WTC11 (cell line): ENCODE measurements at regions not wholly inside any gene's neighbourhood (a gene's known extent, or its start where the extent isn't known, plus 50 kb on each side); places are given as distances from the start of the nearest gene placed in this dataset.

Source experiments
- CTCF ChIP-seq: fragments of 200-600 bp; IDR thresholded peaks from 2 replicates; pipeline ENCODE4 v1.8.0; 2022; ENCODE audit warnings: antibody characterized with exemption
- JUN ChIP-seq: sonication (generic); formaldehyde crosslinking; IDR thresholded peaks from 2 replicates; pipeline ENCODE4 v1.8.0; 2023; ENCODE audit warnings: mild to moderate bottlenecking, missing genetic modification reagents
- TP53 ChIP-seq: sonication (generic); formaldehyde crosslinking; IDR thresholded peaks from 2 replicates; pipeline ENCODE4 v1.8.1; 2023; ENCODE audit warnings: mild to moderate bottlenecking, missing genetic modification reagents
- ZNF138 ChIP-seq: sonication (generic); formaldehyde crosslinking; conservative IDR thresholded peaks from 2 replicates; pipeline ENCODE4 v1.8.1; 2022; ENCODE audit warnings: mild to moderate bottlenecking, moderate library complexity, missing genetic modification reagents

- TF ChIP-seq JUN (no peak), TP53 (CRISPR knock-in tag) (no peak), CTCF (no peak), ZNF138 (CRISPR knock-in tag) (no peak)
Observed at GRCh38 chr2:145984580-145984979, 1464.7 kb upstream of the ZEB2 start.
